ENCODE measurements at regions not wholly inside any gene's neighbourhood (a gene's known extent, or its start where the extent isn't known, plus 50 kb on each side); places are given as distances from the start of the nearest gene placed in this dataset.

DNA sequence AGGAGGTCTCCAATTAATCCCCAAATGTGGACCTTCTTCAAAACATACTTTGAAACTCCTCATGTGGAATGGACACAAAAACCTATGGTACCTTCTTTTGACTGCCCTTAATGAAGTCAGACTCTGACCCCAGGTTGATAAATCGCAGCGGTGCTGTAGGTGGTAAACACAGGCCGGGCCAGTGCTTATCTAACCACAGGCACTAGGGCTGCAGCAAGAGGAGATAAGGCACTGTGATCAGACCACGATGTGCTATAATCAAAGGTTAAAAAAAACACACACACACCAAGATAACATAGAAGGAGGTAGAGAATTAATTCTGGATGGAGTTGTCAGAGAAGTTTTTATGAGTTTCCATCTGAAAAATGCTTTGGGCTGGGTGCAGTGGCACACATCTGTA is 52.3 kb upstream of the SIPA1L2 start:
- DNase-seq = no peak
- Mint-ChIP-seq H3K4me3 (no peak overlapping the region), H3K36me3 (ENCODE audit: low read depth) (no peaks in the 10 kb centered on the region; the same call in 1 of the 2 replicates), H3K27ac (no peak overlapping the region), H3K9me3 (peaks cover 52% of the 10 kb centered on the region), H3K27me3 (ENCODE audit: insufficient read depth) (no peaks in the 10 kb centered on the region; the same call in 1 of the 2 replicates), H3K4me1 (ENCODE audit: low read depth) (no peaks in the 10 kb centered on the region)
- TF ChIP-seq, protein P1, sequence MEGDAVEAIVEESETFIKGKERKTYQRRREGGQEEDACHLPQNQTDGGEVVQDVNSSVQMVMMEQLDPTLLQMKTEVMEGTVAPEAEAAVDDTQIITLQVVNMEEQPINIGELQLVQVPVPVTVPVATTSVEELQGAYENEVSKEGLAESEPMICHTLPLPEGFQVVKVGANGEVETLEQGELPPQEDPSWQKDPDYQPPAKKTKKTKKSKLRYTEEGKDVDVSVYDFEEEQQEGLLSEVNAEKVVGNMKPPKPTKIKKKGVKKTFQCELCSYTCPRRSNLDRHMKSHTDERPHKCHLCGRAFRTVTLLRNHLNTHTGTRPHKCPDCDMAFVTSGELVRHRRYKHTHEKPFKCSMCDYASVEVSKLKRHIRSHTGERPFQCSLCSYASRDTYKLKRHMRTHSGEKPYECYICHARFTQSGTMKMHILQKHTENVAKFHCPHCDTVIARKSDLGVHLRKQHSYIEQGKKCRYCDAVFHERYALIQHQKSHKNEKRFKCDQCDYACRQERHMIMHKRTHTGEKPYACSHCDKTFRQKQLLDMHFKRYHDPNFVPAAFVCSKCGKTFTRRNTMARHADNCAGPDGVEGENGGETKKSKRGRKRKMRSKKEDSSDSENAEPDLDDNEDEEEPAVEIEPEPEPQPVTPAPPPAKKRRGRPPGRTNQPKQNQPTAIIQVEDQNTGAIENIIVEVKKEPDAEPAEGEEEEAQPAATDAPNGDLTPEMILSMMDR (IDR thresholded peaks at IDR 0.05) = no peak

DNA sequence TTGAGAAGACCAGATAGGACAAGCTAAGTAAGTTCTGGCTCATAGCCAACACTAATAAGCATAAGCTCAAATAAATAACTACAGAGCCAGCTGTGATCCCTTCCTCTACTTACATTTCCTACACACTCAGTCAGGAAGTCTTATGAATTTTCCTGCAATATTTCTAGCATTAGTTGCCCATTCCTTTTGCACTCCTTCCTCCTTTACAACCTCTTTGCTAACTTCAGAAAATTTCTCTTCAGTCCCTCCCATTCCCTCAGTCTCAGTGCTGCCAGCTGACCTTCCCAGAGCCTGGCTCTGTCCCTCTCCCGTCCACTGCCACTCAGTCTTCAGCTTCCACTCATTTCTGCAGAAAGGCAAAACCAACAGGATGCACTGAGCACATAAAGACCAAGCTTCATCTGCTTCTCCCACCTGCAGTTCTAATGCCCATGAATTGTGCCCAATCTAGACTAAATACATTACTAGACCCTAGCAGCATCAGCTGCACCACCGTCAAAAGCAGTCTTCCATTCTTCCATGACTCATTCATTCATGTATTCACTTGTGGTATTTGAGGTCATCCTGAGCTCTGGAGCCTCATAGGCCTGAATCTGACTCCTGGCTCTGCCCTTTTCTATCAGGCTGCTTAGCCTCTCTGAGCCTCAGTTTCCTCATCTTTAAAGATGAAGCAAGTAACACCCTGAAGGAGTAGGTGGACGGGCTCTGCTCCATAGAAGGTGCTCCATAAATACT is 54.6 kb upstream of the SIPA1L2 start:
- H3K4me1 Mint-ChIP-seq (ENCODE audit: low read depth) = no peaks in the 10 kb centered on the region
- DNase-seq = no peak
- TF ChIP-seq, protein P1 (IDR thresholded peaks at IDR 0.05) = no peak

DNA sequence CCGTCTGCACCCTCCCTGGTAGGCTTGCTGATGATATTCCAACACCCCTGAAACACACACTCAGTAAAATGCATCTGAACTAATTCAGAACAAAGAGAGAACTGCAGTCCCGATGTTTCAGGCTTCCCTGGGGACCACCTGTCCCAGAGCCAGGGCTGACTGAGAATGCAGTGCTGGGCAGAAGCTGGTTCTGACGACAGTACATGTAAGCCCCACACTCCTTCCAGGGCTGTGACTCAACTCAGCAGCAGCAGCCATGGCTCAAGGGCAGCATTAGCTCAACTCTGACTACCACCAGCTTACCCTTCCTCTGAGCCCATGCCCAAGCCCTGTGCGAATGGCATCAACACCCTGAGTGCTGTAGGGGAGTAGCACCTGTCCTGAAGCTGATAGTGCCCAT is 56.4 kb upstream of the SIPA1L2 start:
- Mint-ChIP-seq H3K4me1 (ENCODE audit: low read depth) (no peaks in the 10 kb centered on the region), H3K27ac (no peak overlapping the region), H3K36me3 (ENCODE audit: low read depth) (no peaks in the 10 kb centered on the region; the same call in 1 of the 2 replicates), H3K27me3 (ENCODE audit: insufficient read depth) (peaks cover 2% of the 10 kb centered on the region; the same call in 1 of the 2 replicates), H3K9me3 (peaks cover 54% of the 10 kb centered on the region), H3K4me3 (no peak overlapping the region)
- no peak for DNase-seq
- TF ChIP-seq, protein P1 (IDR thresholded peaks at IDR 0.05) = no peak

More for the DNA sequence above, 54.6 kb upstream of the SIPA1L2 start:
- Mint-ChIP-seq H3K27ac (no peak overlapping the region), H3K4me3 (no peak overlapping the region), H3K27me3 (ENCODE audit: insufficient read depth) (peaks cover 2% of the 10 kb centered on the region; the same call in 1 of the 2 replicates), H3K9me3 (peaks cover 61% of the 10 kb centered on the region), H3K36me3 (ENCODE audit: low read depth) (no peaks in the 10 kb centered on the region; the same call in 1 of the 2 replicates)

DNA sequence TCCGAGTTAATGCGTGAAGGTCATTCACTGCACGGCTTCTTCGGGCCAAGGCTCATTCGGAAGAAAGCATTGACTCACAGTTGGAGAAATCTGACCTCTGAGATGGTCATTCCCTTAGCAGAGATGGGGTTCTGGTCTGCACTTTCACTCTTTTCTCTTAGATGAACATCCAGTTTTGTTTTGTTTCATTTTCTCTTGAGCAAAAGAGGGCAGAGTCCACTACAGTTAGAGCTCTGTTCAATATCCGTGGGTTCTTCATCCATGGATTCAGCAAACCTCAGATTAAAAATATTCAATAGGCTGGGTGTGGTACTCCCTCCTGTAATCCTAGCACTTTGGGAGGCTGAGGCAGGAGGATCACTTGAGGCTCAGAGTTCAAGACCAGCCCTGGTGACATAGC is 57.4 kb upstream of the SIPA1L2 start:
- Mint-ChIP-seq H3K36me3 (ENCODE audit: low read depth) (no peaks in the 10 kb centered on the region; the same call in 1 of the 2 replicates), H3K4me1 (ENCODE audit: low read depth) (no peaks in the 10 kb centered on the region), H3K27ac (no peak overlapping the region), H3K27me3 (ENCODE audit: insufficient read depth) (peaks cover 2% of the 10 kb centered on the region; the same call in 1 of the 2 replicates), H3K9me3 (peaks cover 52% of the 10 kb centered on the region), H3K4me3 (no peak overlapping the region)
- DNase-seq = no peak
- TF ChIP-seq, protein P1 (IDR thresholded peaks at IDR 0.05) = no peak

DNA sequence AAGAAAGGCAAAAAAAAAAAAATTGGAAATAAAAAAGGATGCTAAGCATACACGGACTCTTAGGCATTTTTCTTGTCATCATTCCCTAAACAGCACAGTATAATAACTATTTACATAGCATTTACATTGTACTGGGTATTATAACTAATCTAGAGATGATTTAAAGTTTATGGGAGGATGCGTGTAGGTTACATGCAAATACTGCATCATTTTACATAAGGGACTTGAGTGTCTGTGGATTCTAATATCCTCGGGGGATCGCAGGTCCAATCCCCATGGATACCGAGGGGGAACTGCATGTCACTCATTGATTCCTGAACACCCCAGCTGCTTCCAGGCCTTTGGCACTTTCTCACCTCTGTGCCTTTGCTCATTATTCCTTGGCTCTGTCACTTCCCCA is 57.8 kb upstream of the SIPA1L2 start:
- Mint-ChIP-seq H3K4me1 (ENCODE audit: low read depth) (no peaks in the 10 kb centered on the region), H3K9me3 (peaks cover 55% of the 10 kb centered on the region), H3K36me3 (ENCODE audit: low read depth) (no peaks in the 10 kb centered on the region), H3K27ac (no peak overlapping the region), H3K4me3 (no peak overlapping the region), H3K27me3 (ENCODE audit: insufficient read depth) (peaks cover 2% of the 10 kb centered on the region; the same call in 1 of the 2 replicates)
- DNase-seq = no peak
- TF ChIP-seq, protein P1 (IDR thresholded peaks at IDR 0.05) = no peak
